ENCODE measurements at regions not wholly inside any gene's neighbourhood (a gene's known extent, or its start where the extent isn't known, plus 50 kb on each side); places are given as distances from the start of the nearest gene placed in this dataset.

DNA sequence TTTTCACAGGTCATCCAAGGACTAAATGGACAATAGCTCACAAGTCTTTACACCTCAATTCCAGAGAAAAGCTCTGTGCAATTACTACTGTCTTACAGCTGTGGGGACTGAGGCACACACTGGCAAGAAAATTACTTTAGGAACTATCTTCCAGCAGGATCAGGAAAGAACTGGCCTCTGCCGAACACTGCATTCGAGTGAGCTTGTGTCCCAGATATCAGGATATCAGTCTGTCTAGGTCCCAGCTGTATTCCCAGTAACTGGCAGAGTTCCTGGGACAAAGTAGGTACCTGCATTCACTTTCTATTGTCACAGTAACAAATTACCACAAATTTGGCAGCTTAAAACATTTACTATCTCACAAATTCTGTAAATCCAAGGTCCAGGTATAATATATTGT lies 183.7 kb downstream of the IRS1 start:
- TF ChIP-seq POLR2A (IDR thresholded peaks at IDR 0.05; ENCODE audit: low read depth, low read length) (no peak), TAF1 (IDR thresholded peaks at IDR 0.05; ENCODE audit: borderline replicate concordance, low read depth, low read length) (no peak), POLR2AphosphoS5 (IDR thresholded peaks at IDR 0.05; ENCODE audit: low read depth, low read length) (no peak)
- DNase-seq (ENCODE audit: insufficient read length) (no peak), FAIRE-seq (no peak)

DNA sequence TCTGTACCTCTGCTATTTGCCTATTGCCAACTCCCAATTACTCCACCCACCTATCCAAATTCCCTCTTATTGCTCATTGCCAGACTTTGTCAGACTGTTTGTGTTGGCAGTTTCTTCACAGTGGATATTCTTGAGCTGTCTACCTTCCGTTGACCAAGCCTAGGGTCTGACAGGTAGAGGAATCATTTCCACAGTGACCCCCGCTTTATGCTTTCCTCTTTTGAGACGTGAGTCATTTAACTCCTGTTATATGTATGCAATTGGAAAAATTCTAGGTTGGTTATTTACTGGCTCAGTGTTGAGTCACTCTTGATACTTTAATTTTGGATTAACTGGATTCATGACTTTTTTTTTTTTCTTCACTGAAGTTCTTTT lies 187.7 kb downstream of the IRS1 start:
- FAIRE-seq, result no peak
- TF ChIP-seq POLR2AphosphoS5 (IDR thresholded peaks at IDR 0.05; ENCODE audit: low read depth, low read length) (no peak), TAF1 (IDR thresholded peaks at IDR 0.05; ENCODE audit: borderline replicate concordance, low read depth, low read length) (no peak), POLR2A (IDR thresholded peaks at IDR 0.05; ENCODE audit: low read depth, low read length) (no peak)
- DNase-seq (ENCODE audit: insufficient read length), result no peak

DNA sequence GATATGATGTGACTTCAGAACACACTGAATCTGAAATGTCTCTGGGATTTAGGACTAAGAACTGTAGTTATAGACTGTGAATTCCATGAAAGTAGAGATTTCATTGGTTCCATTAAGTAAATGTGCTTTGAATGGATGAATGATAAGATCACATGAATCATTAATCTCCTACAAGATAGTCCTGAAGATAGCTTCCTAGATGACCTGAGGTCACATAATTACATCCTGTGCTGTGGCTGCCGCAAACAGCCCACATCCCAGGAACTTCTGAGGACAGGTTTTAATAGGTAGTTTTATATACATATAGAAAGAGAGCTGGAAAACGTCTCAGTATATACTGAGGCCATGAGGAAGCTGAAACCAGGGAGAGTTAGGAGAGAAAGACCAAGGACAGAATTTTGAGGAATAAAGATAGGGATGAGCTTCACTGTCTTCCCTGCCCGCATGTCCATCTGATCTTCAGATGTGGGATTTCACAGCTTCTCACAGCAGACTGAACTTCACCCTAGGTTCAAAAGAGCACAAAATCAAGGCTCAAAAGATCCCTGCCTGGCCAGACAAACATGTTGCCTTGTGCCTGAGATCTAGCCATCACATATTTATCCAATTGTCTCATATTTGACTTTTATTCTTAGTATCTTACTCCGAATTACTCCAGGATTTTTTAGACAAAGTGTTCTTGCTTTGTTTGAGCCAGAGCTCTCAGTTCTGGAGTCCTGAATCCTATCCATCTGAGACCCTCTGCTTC lies 188.2 kb downstream of the IRS1 start:
- TF ChIP-seq POLR2A (IDR thresholded peaks at IDR 0.05; ENCODE audit: low read depth, low read length) (no peak), POLR2AphosphoS5 (IDR thresholded peaks at IDR 0.05; ENCODE audit: low read depth, low read length) (no peak)
- no peak for FAIRE-seq
- DNase-seq (ENCODE audit: insufficient read length), result no peak

- FAIRE-seq, result no peak
- TF ChIP-seq TAF1 (IDR thresholded peaks at IDR 0.05; ENCODE audit: borderline replicate concordance, low read depth, low read length), result no peak
- TF ChIP-seq POLR2AphosphoS5 (IDR thresholded peaks at IDR 0.05; ENCODE audit: low read depth, low read length), result no peak
- no peak for TF ChIP-seq POLR2A (IDR thresholded peaks at IDR 0.05; ENCODE audit: low read depth, low read length)
- DNase-seq (ENCODE audit: insufficient read length), result no peak
These were observed 190.3 kb downstream of the IRS1 start for GRCh38 chr2:226609366-226609765.

GRCh38 chr2:226608451-226608850 lies 191.2 kb downstream of the IRS1 start:
- TF ChIP-seq POLR2A (IDR thresholded peaks at IDR 0.05; ENCODE audit: low read depth, low read length), result no peak
- TF ChIP-seq TAF1 (IDR thresholded peaks at IDR 0.05; ENCODE audit: borderline replicate concordance, low read depth, low read length), result no peak
- TF ChIP-seq POLR2AphosphoS5 (IDR thresholded peaks at IDR 0.05; ENCODE audit: low read depth, low read length), result no peak
- FAIRE-seq (no peak), DNase-seq (ENCODE audit: insufficient read length) (no peak)

- no peak for FAIRE-seq
- DNase-seq (ENCODE audit: insufficient read length), result no peak
- TF ChIP-seq POLR2A (IDR thresholded peaks at IDR 0.05; ENCODE audit: low read depth, low read length) (no peak), POLR2AphosphoS5 (IDR thresholded peaks at IDR 0.05; ENCODE audit: low read depth, low read length) (no peak), TAF1 (IDR thresholded peaks at IDR 0.05; ENCODE audit: borderline replicate concordance, low read depth, low read length) (no peak)
These were observed 192.2 kb downstream of the IRS1 start for GRCh38 chr2:226607379-226607778.

DNA sequence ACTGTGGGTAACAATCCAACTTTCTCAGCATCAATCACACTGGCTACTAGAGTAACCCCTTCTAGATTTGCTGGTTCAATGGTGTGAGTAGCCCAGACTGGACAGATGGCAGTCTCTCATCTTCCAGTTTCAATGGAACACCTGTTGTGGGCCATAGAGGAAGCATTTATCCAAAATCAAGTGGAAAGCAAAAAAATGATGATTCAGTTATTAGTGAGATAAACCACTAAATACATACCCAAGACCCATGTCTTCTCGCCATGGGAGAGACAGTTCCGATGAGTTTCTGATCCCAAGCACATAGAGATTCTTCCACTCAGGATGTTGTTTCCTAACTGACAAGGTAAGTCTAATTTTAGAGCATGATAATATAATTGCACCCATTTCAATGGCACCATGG lies 194.0 kb downstream of the IRS1 start:
- DNase-seq (ENCODE audit: insufficient read length) (no peak), FAIRE-seq (no peak)
- TF ChIP-seq TAF1 (IDR thresholded peaks at IDR 0.05; ENCODE audit: borderline replicate concordance, low read depth, low read length), result no peak
- no peak for TF ChIP-seq POLR2A (IDR thresholded peaks at IDR 0.05; ENCODE audit: low read depth, low read length)

GRCh38 chr2:226603606-226604005 lies 196.0 kb downstream of the IRS1 start:
- no peak for TF ChIP-seq TAF1 (IDR thresholded peaks at IDR 0.05; ENCODE audit: borderline replicate concordance, low read depth, low read length)
- TF ChIP-seq POLR2AphosphoS5 (IDR thresholded peaks at IDR 0.05; ENCODE audit: low read depth, low read length), result no peak
- TF ChIP-seq POLR2A (IDR thresholded peaks at IDR 0.05; ENCODE audit: low read depth, low read length), result no peak
- DNase-seq (ENCODE audit: insufficient read length) (no peak), FAIRE-seq (no peak)

- TF ChIP-seq TAF1 (IDR thresholded peaks at IDR 0.05; ENCODE audit: borderline replicate concordance, low read depth, low read length) (no peak), POLR2A (IDR thresholded peaks at IDR 0.05; ENCODE audit: low read depth, low read length) (no peak), POLR2AphosphoS5 (IDR thresholded peaks at IDR 0.05; ENCODE audit: low read depth, low read length) (no peak)
- DNase-seq (ENCODE audit: insufficient read length) (no peak), FAIRE-seq (no peak)
These were observed 197.5 kb downstream of the IRS1 start for GRCh38 chr2:226601881-226602662.

GRCh38 chr2:226600802-226601201 lies 198.8 kb downstream of the IRS1 start:
- FAIRE-seq (no peak), DNase-seq (ENCODE audit: insufficient read length) (no peak)
- TF ChIP-seq POLR2A (IDR thresholded peaks at IDR 0.05; ENCODE audit: low read depth, low read length), result no peak
- no peak for TF ChIP-seq POLR2AphosphoS5 (IDR thresholded peaks at IDR 0.05; ENCODE audit: low read depth, low read length)
- TF ChIP-seq TAF1 (IDR thresholded peaks at IDR 0.05; ENCODE audit: borderline replicate concordance, low read depth, low read length), result no peak

DNA sequence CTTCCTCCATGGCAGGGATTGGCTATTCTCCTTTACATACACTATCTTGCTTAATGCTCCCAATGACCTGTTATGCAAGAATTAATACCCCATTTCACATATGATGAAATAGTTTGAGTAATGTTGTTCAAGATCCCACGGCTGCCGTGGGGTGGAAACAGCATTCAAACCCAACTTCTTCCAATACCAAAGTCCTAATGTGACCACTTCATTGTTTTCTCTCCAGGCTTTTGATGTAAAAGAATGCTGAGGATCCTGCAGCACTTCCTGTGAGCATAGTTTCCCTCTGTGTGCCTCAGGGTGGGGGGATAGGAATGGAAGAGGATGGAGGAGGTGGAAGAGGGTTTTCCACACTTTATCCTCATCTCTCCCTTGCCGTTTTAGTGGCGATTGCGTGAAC lies 199.4 kb downstream of the IRS1 start:
- no peak for FAIRE-seq
- DNase-seq (ENCODE audit: insufficient read length), result no peak
- no peak for TF ChIP-seq TAF1 (IDR thresholded peaks at IDR 0.05; ENCODE audit: borderline replicate concordance, low read depth, low read length)
- no peak for TF ChIP-seq POLR2AphosphoS5 (IDR thresholded peaks at IDR 0.05; ENCODE audit: low read depth, low read length)
- no peak for TF ChIP-seq POLR2A (IDR thresholded peaks at IDR 0.05; ENCODE audit: low read depth, low read length)

- TF ChIP-seq POLR2AphosphoS5 (IDR thresholded peaks at IDR 0.05; ENCODE audit: low read depth, low read length), result no peak
- TF ChIP-seq POLR2A (IDR thresholded peaks at IDR 0.05; ENCODE audit: low read depth, low read length), result no peak
- TF ChIP-seq TAF1 (IDR thresholded peaks at IDR 0.05; ENCODE audit: borderline replicate concordance, low read depth, low read length), result no peak
- FAIRE-seq, result no peak
- DNase-seq (ENCODE audit: insufficient read length), result no peak
These were observed 210.6 kb downstream of the IRS1 start for GRCh38 chr2:226589043-226589442.

Measured in GM12892 (cell line).